Activated CD4-positive, alpha-beta T cell treated with anti-CD3 and anti-CD28 coated beads, Interleukin-2, amount 50 U/mL, for 1 hour (primary cell): ENCODE measurements at regions not wholly inside any gene's neighbourhood (a gene's known extent, or its start where the extent isn't known, plus 50 kb on each side); places are given as distances from the start of the nearest gene placed in this dataset.

Experiments
- DNase-seq: peaks from one replicate; pipeline ENCODE4 v3.0.0-alpha.2; 2020

- DNase-seq, result no peak
These were observed 412.3 kb upstream of the ID4 start for GRCh38 chr6:19424853-19425252.

DNA sequence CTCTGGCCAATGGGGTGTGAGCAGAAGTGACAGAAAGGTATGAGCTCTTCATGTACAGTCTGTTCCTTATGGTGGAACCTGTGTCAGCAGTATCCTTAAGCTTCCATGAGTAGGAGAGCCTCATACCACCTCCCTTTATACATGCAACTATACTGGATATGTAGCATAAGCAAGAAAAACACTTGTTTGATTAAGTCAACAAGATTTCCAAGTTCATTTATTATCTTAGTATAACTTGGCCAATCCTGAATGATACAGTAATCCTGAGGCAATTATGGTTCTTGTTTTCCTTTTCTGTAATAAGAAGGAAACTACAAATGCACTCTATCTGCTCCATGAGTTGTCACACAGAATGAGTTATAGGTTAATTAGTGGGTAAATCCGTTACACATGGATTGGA, 409.6 kb upstream of the ID4 start:
- no peak for DNase-seq

DNA sequence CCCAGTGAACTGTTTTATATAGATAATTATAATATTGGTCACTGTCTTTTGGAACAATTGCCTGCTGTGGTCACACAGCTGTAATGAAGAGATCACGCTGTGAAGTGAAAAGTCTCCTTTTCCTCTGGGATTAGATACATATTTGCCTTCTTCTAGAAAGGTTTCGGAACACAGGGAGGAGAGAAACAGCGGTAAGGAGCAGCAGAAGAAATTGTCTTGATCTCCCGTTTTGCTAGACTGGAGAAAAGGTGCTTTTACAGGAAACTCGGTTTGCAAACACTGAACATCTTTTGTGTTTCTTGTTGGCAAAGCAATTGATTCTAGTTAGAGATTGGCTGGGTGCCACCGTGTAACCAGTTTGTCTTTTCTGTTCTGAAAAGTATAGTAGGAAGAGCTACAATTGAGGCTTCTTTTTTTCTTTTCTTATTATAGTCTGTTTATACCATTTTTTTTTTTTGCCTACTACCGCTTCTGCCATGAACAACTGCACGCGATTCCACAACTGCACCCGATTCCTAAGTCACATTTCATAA, 404.1 kb upstream of the ID4 start:
- no peak for DNase-seq

DNA sequence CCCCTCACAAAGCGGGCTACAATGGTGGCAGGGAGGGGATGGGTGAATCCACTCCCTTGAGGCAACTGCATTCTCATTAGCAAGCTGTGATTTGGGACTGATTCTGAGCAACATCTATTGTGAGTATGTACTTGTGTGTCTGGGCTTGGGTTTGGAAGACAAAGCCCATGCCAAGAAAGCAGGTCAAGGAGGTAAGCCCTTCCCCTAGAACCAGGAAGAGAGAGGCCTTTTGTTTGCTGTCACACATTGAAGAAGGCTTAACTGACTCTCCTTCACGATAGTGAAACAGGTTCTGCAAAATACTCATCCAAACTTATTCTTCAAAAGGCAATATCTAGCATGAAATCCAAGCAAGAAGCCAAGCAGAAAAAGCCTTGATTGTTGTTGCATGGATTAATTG, 403.1 kb upstream of the ID4 start:
- DNase-seq, result no peak

GRCh38 chr6:19435755-19436154, 401.4 kb upstream of the ID4 start:
- no peak for DNase-seq

GRCh38 chr6:19438566-19439353, 398.4 kb upstream of the ID4 start:
- DNase-seq, result no peak

DNA sequence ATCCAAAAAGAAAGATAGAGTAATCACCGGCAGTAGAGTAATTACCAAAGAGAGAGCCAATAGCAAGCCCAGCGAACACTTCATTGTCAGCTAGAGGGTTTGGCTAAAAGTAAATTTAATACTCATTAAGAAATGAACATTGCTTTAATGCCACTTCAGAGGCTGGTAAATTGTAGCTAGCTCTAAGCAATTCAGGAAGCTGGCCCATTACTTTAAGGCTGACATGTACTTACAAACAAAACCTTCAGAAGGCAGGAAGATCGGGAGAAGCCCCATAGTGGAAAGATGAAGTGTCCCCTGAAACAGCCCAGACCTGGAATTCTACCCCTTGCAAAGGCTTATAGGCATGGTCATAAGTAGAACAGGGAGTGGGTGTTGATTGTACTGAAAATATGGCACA, 396.6 kb upstream of the ID4 start:
- no peak for DNase-seq

DNA sequence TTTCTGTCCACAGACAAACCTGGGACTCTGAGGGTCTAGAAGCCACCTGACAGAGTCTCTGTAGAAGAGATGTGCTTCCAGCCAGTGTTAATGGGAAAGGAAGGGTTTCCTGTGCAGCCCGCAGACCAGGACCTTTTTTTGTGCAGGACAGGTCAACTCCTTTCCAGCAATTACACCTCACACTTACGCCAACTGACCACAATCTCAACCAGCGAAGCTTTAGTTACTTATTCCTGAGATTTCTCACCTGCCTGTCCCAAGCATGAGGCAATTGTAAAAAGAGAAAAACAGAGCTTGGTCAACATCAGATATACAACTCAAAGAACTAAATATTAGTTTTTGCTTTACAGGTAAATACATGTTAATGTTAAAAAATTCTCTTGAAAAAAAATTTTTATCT, 393.8 kb upstream of the ID4 start:
- no peak for DNase-seq

DNA sequence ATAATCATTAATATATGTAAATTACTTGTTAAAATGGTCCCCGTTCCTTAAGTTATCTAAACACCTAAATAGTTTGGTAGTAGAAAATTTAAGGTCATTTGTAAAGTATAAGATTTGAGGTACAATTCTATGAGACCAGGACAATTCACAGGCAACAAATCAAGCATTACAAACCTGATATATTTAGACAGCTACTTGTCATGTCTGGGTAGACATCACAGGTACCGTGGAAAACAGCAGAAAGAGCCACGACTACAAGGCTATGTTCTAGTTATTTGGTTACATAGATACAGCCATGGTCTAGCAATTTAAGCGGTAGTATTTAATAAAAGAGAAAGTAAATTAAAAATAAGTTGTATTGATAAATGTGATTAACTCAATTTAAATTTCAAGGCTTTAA, 393.1 kb upstream of the ID4 start:
- no peak for DNase-seq

DNA sequence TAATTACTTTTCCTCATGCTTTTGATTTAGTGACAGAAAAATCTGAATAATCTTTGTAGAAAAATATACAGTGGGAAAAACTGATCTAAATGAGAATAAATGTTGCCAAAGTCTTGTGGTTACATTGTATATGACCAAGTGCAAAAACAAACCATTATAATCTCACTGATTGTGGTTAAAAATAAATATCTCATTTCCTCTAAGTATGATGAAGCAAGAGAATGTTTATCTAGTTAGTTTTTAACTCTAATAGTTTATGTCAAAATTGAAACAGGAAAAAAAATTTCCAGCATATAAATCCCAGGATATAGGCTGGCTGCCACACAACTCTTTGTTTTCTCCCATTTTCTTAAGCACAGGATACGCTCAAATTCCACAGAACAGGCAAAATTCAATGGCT, 392.7 kb upstream of the ID4 start:
- DNase-seq, result no peak

GRCh38 chr6:19446570-19446969, 390.6 kb upstream of the ID4 start:
- DNase-seq, result no peak

GRCh38 chr6:19450651-19451050, 386.5 kb upstream of the ID4 start:
- DNase-seq, result no peak

DNA sequence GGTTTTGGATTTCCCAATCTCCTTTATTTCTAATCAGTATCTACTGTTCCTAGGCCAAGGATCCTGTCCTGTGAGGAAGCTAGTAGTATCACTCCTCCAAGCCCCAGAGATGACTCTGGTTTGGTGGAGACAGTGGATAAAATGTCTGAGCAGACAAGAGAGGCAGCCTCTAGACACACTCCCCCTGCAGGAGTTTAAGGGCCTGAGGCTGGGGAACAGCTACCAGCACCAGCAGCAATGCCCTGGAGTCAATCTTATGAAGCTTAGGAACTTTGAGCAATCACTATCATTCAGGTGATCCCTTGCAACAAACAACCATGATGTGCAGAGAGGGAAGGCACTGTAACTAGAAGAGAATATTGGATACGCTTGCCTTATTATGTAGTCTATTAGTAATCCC, 384.7 kb upstream of the ID4 start:
- no peak for DNase-seq

DNA sequence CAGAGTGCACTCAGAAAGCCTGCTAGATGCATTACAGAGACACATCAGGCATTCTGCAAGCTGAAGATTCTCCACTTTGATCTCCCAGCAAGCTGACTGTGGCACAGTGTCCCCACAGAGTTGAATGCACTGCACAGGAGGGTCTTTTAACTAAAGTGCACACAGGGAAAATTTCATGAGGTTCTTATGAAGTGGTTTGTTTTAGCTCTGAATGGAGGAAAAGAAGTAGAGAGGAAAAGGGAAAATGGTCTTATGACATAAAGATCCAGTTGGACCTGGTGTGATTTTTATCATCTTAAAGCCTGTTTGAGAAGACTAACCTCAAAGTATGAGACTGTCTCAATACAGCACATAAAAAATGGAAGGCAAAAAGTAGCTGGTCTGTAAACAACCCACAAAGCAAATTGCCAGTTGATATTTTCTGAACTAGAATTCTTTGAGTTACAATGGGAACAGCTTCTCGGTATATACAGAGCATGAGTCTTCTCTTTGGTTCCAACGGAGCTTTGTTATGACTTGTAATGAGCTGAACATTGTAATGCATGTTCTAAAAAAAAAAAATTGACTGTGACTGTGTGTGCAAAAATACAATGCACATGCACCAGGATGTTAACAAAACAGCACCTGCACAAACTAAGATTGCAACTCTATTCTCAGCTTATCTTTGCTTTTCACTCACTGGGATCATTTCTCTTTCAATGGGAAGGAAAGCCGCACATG, 383.0 kb upstream of the ID4 start:
- DNase-seq, result no peak

DNA sequence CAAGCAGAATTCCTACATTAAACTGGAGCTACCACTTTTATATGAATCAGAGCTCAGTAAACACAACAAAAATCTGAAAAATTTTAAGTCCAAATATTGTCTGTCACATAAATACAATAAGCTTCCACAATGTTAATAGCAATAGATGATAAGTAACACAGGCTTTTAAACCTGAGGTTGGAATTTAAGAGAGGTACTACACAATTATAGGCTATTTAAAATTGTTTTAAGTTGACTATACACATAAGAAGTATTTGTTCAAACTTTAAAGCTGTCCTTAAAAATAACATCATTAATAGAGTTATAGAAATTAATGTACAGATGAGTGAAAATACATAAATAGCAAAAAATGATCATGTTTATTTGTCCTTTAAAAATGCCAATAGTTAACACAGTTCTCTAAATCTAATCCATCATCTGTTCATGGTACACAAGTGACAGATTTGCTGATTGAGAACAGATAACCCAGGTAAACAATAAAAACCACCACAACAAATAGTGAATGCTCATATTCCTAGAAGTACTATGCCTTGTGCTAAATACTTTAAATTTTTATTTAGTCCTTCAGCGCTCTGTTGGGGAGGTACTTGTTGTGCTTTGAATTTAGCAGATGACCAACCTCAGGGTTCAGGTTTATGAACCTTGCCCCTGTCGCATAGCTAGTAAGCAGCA, 382.3 kb upstream of the ID4 start:
- no peak for DNase-seq

DNA sequence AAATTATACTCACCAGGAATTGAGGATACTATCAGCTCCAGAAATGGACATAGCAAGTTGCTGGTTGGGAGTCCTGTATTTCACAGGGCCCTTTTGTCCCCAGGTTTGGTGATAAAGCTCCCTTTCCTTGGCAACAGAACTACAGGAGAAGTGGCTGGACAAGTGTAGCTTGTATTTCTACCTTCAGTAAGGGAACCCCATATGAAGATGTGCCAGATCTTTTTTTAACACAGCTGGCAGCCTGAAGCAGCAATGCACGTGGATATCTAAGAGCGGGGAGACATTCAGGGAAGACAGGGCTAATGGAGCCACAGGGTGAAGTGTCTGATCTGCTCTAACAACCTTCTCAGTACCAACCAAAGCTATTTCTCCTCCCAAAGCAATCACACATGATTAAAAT, 373.9 kb upstream of the ID4 start:
- no peak for DNase-seq

DNA sequence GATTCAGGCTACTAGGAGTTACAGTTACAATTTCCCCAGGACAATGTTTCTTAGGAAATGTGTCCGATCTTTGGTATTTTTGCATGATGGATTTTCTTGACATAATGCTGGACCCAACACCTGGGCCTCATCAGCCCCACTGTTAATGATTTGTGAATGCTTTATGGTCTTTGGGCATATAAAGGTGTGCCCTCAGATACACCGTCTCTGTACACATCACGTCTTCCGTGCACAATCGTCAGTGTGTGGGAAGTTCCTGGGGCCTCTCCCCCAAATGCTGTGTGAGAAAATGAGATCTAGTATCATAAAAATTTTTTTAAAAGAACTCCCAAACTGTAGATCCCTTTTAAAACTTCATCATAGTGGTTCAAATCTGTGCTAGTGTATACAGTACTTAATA, 373.2 kb upstream of the ID4 start:
- no peak for DNase-seq

DNA sequence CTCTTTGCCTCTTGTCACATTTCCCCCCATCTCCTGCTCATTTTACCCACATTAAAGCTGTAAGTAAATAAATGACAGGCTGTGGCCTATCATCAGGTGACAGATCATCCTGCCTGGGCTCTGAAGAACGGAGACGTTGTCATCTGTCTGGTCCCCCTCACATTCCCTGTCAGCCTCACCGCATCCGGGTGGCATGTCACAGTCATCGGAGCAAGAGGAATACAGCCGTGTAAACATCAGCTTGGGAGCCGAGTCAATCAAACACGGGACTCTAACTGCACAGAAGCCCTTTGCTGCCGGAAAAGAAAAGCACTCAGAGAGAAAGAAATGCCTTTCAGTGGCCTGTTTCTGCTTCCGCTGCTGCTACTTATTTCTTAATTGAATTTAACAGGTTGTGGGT, 371.9 kb upstream of the ID4 start:
- no peak for DNase-seq

DNA sequence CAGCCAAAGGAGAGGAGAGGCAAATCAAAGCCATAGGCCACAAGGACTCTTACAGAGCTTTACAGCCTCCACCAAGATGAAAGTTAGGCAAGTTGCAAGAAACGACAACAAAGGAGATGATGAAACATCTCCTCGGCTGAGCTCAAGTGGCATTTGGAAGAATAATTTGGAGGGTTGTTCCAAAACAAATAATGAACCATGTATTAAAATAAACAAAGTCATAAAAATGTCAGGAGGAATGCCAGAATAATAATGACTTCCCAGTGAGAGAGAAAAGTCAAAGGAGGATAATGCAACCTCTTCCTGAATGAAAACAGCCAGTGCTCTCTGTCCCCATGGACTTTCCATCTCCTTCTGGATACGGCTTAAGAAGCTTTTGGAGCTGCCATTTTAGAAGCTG, 371.4 kb upstream of the ID4 start:
- DNase-seq, result no peak

GRCh38 chr6:19470333-19470732, 366.8 kb upstream of the ID4 start:
- DNase-seq, result no peak

DNA sequence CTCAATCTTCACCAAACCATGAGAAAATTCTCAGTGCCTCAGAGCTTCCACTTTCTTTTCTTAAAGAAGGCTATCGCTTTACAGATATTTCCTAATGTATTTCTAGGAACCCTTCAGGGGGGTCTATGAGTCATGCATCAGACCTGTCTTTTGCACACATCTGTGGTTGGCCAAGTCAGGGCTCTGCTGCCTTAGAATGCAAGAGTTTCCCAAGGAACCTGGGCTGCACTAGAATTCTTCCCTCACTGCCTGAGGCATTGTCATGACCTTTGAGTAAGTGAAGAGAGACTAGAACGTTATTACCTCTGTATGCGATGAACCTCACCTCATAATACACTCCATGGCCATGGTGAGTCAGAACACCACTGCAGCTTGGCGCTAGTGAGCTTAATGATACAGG, 365.0 kb upstream of the ID4 start:
- DNase-seq, result no peak

GRCh38 chr6:19472850-19473249, 364.3 kb upstream of the ID4 start:
- DNase-seq, result no peak

DNA sequence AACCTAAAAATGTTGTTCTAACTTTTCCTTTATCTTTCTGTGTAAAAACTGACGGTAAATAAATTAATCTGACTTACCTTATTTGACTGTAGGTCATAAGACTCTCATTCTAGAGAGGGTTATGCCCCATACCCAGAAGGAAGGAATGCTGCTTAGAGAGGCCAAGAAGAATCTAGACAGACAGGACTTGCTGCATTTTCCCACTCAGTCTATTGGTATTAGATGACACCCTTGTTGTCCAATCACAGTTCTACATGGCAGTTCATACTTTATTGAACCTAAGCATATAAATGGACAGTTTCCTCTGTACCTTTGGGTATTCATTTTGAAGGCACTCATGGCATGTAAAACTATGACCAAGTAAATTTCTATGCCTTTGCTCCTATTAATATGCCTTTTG, 359.6 kb upstream of the ID4 start:
- no peak for DNase-seq

DNA sequence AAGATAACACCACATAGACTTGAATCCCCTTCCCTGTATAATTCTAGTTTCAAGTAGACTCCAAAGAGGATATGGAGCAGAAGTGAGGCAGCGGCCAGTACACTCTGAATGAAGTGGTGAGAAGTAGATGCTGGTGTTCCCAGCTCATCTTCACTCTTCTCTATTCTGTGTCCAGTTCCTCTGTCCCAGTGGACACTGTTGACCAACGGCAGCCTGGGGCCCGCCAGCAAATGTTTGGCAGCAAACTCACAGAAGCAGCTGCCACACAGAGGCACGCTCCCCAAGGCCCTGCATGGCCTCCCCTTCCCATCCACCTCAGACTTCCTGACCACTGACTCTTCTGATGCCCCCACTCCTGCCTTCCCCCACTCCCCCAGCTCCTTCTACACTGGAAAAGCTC, 358.9 kb upstream of the ID4 start:
- DNase-seq, result no peak
